Endothelial cell of umbilical vein (primary cell): ENCODE measurements at regions not wholly inside any gene's neighbourhood (a gene's known extent, or its start where the extent isn't known, plus 50 kb on each side); places are given as distances from the start of the nearest gene placed in this dataset.

Experiments used
- BruUV-seq: library from RNA; stranded (reverse); fragments of 400-500 nt; replicated peaks from 2 replicates; lab custom pipeline; 2021; lab: Mats Ljungman, UMichigan
- CTCF ChIA-PET: fragments of 300-600, 350-600 bp; sonication (Branson Sonifier 250); formaldehyde crosslinking; loops from one replicate; lab custom pipeline; 2021; ENCODE audit warnings: antibody characterized with exemption, inconsistent platforms; lab: Charles Lee
- POLR2A ChIA-PET: fragments of 300-600, 350-600 bp; sonication (Branson Sonifier 250); formaldehyde crosslinking; loops from one replicate; lab custom pipeline; 2021; ENCODE audit warnings: antibody characterized with exemption, inconsistent platforms; lab: Charles Lee
- DNase-seq: peaks from one replicate; pipeline ENCODE4 v3.0.0-alpha.2; 2011; ENCODE audit warnings: low read depth, low spot score
- FAIRE-seq: peaks from 2 replicates; lab custom pipeline; 2011; peaks lifted over from hg19 to GRCh38; lab: Jason Lieb, UNC
- H2AFZ ChIP-seq: 2 replicates; pipeline ENCODE4 v1.6.0; 2012; ENCODE audit warnings: low read depth, low read length, control low read depth, inconsistent platforms
- H3K27ac ChIP-seq: 2 replicates; pipeline ENCODE4 v1.5.1; 2011; ENCODE audit warnings: low read depth, mild to moderate bottlenecking, control low read depth, low read length, moderate library complexity; ENCODE audit not compliant: insufficient read depth
- H3K27me3 ChIP-seq, 2 experiments: 2 replicates each; pipeline versions ENCODE4 v1.6.0 to v1.6.1; 2011; ENCODE audit warnings: low read length in 2 of 2, mixed read lengths in 1 of 2; ENCODE audit not compliant: control insufficient read depth in 2 of 2, insufficient read depth in 2 of 2
- H3K36me3 ChIP-seq, 2 experiments: 2 replicates in 1 of 2; 3 replicates in 1 of 2; pipeline ENCODE4 v1.5.1; 2011; ENCODE audit warnings: low read length in 2 of 2, mild to moderate bottlenecking in 1 of 2, moderate library complexity in 1 of 2; ENCODE audit not compliant: control insufficient read depth in 2 of 2, insufficient read depth in 2 of 2; ENCODE audit errors: extremely low read depth in 1 of 2
- H3K4me1 ChIP-seq: 3 replicates; pipeline ENCODE4 v1.5.1; 2011; ENCODE audit warnings: mild to moderate bottlenecking, low read length; ENCODE audit not compliant: control insufficient read depth, insufficient read depth; ENCODE audit errors: extremely low read depth
- H3K4me2 ChIP-seq: 2 replicates; pipeline ENCODE4 v1.6.1; 2011; ENCODE audit warnings: low read length, control low read depth, mixed read lengths; ENCODE audit not compliant: insufficient read depth
- H3K4me3 ChIP-seq, 3 experiments: fragments of 200-600 bp in 1 of 3; sonication (generic), shearing (Covaris generic) in 1 of 3; replicated peaks in 1 of 3; 2 replicates each; pipeline ENCODE4 v1.5.1; 2011 to 2016; ENCODE audit warnings: control low read depth in 3 of 3, low read length in 3 of 3, mild to moderate bottlenecking in 2 of 3, inconsistent platforms in 1 of 3, low read depth in 1 of 3, moderate library complexity in 1 of 3; ENCODE audit not compliant: insufficient read depth in 1 of 3
- H3K79me2 ChIP-seq: 2 replicates; pipeline ENCODE4 v1.6.0; 2012; ENCODE audit warnings: low read length, inconsistent platforms; ENCODE audit not compliant: control insufficient read depth, insufficient read depth
- H3K9ac ChIP-seq: replicated peaks from 2 replicates; pipeline ENCODE3; 2011; ENCODE audit warnings: low read length, control low read depth; ENCODE audit not compliant: insufficient read depth; ENCODE audit errors: extremely low read depth
- H3K9me1 ChIP-seq: replicated peaks from 3 replicates; pipeline ENCODE4 v1.6.0; 2011; ENCODE audit warnings: mild to moderate bottlenecking, low read length; ENCODE audit not compliant: control insufficient read depth, insufficient read depth; ENCODE audit errors: extremely low read depth
- H3K9me3 ChIP-seq: replicated peaks from 2 replicates; pipeline ENCODE4 v1.5.1; 2012; ENCODE audit warnings: low read length, inconsistent platforms; ENCODE audit not compliant: control insufficient read depth, insufficient read depth
- H4K20me1 ChIP-seq: replicated peaks from 2 replicates; pipeline ENCODE3; 2011; ENCODE audit warnings: mild to moderate bottlenecking, low read length; ENCODE audit not compliant: control insufficient read depth, insufficient read depth; ENCODE audit errors: extremely low read depth
- EZH2 ChIP-seq: IDR thresholded peaks from 2 replicates; pipeline ENCODE4 v1.6.1; 2012; ENCODE audit warnings: borderline replicate concordance, low read depth, mild to moderate bottlenecking, moderate library complexity, low read length, inconsistent platforms; ENCODE audit not compliant: severe bottlenecking
- FOS ChIP-seq: IDR thresholded peaks from 2 replicates; pipeline ENCODE4 v1.6.1; 2011; ENCODE audit warnings: mild to moderate bottlenecking, low read length, moderate library complexity, borderline replicate concordance; ENCODE audit not compliant: insufficient read depth
- GATA2 ChIP-seq: IDR thresholded peaks from 2 replicates; pipeline ENCODE4 v1.7.0; 2011; ENCODE audit warnings: low read depth, mild to moderate bottlenecking, moderate library complexity, mixed read lengths, low read length; ENCODE audit not compliant: insufficient read length, insufficient read depth
- JUN ChIP-seq: IDR thresholded peaks from 2 replicates; pipeline ENCODE4 v1.6.1; 2011; ENCODE audit warnings: borderline replicate concordance, low read depth; ENCODE audit not compliant: insufficient read length, insufficient read depth
- MYC ChIP-seq: IDR thresholded peaks from one replicate; pipeline ENCODE4 v1.6.1; 2011; ENCODE audit warnings: mild to moderate bottlenecking, low read depth, low read length
- POLR2A ChIP-seq: IDR thresholded peaks from 2 replicates; pipeline ENCODE4 v1.6.1; 2012; ENCODE audit warnings: low read depth, mild to moderate bottlenecking, control low read depth, low read length
- POLR2AphosphoS5 ChIP-seq: IDR thresholded peaks from 2 replicates; pipeline ENCODE4 v1.6.1; 2012; ENCODE audit warnings: low read depth, mild to moderate bottlenecking, control low read depth, low read length, moderate library complexity; ENCODE audit not compliant: insufficient read depth
- dilution Hi-C: fragments of 300-500 bp; cut with MboI; formaldehyde crosslinking; loops from one replicate; pipeline ENCODE4 v1.15.0; 2019; ENCODE audit warnings: low sequenced_read_pairs; ENCODE audit not compliant: extremely low pct_ligation_motif_present
- intact Hi-C: fragments of 100-400 bp; cut with micrococcal nuclease; formaldehyde crosslinking; loops from one replicate; pipeline ENCODE4 v1.10.0; 2022
- TF ChIP-seq, protein P1 (sequence below): IDR thresholded peaks from 2 replicates; pipeline ENCODE4 v1.6.1; 2011; ENCODE audit not compliant: insufficient read depth, insufficient read length
- TF ChIP-seq, protein P2 (sequence below), 2 donors: IDR thresholded peaks; 1 replicate in 1 of 2; 2 replicates in 1 of 2; pipeline ENCODE4 v1.5.1; 2011; ENCODE audit warnings: low read length in 2 of 2, mild to moderate bottlenecking in 2 of 2, moderate library complexity in 2 of 2, control low read depth in 1 of 2, inconsistent platforms in 1 of 2, low read depth in 1 of 2; ENCODE audit not compliant: insufficient read depth in 1 of 2; ENCODE audit errors: extremely low read depth in 1 of 2

- Histone ChIP-seq H3K4me1 (no peaks in the 10 kb centered on the region), H3K36me3 (no peaks in the 10 kb centered on the region), H2AFZ (no peak overlapping the region), H4K20me1 (no peaks in the 10 kb centered on the region), H3K27ac (no peak overlapping the region), H3K4me3 (no peak overlapping the region), H3K79me2 (no peaks in the 10 kb centered on the region), H3K9me1 (no peaks in the 10 kb centered on the region), H3K27me3 (no peaks in the 10 kb centered on the region), H3K4me2 (no peak overlapping the region), H3K9ac (no peak overlapping the region), H3K9me3 (no peaks in the 10 kb centered on the region)
- FAIRE-seq, result no peak
- BruUV-seq, result no TSS peak
- ChIA-PET POLR2A (no interaction called here), CTCF (no interaction called here)
- DNase-seq, result no peak
- intact Hi-C loops, result no loop called here
- dilution Hi-C loops, result no loop called here
- TF ChIP-seq EZH2 (no peak), MYC (no peak), POLR2AphosphoS5 (no peak), FOS (no peak), POLR2A (no peak), GATA2 (no peak)
Observed at GRCh38 chr5:16384222-16384621, 81.4 kb downstream of the ZNF622 start.

- no peak overlapping the region for H3K4me2 ChIP-seq
- no peaks in the 10 kb centered on the region for H3K9me3 ChIP-seq
- POLR2A ChIA-PET, result no interaction called here
- H3K27me3 ChIP-seq, result no peaks in the 10 kb centered on the region
- BruUV-seq, result no TSS peak
- no peak overlapping the region for H2AFZ ChIP-seq
- TF ChIP-seq, protein P1, sequence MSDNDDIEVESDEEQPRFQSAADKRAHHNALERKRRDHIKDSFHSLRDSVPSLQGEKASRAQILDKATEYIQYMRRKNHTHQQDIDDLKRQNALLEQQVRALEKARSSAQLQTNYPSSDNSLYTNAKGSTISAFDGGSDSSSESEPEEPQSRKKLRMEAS, result no peak
- TF ChIP-seq JUN (no peak), EZH2 (no peak), FOS (no peak), POLR2A (no peak), GATA2 (no peak)
- TF ChIP-seq, protein P2, sequence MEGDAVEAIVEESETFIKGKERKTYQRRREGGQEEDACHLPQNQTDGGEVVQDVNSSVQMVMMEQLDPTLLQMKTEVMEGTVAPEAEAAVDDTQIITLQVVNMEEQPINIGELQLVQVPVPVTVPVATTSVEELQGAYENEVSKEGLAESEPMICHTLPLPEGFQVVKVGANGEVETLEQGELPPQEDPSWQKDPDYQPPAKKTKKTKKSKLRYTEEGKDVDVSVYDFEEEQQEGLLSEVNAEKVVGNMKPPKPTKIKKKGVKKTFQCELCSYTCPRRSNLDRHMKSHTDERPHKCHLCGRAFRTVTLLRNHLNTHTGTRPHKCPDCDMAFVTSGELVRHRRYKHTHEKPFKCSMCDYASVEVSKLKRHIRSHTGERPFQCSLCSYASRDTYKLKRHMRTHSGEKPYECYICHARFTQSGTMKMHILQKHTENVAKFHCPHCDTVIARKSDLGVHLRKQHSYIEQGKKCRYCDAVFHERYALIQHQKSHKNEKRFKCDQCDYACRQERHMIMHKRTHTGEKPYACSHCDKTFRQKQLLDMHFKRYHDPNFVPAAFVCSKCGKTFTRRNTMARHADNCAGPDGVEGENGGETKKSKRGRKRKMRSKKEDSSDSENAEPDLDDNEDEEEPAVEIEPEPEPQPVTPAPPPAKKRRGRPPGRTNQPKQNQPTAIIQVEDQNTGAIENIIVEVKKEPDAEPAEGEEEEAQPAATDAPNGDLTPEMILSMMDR (IDR thresholded peaks at IDR 0.05; ENCODE audit: extremely low read depth in 1 of 2, insufficient read depth in 1 of 2, low read depth in 1 of 2, low read length in 2 of 2), result no peak
- H3K9ac ChIP-seq, result no peak overlapping the region
- H3K27ac ChIP-seq, result no peak overlapping the region
- no peaks in the 10 kb centered on the region for H3K79me2 ChIP-seq
- no peak for FAIRE-seq
- no peak overlapping the region for H3K4me3 ChIP-seq
- intact Hi-C loops (no loop called here), dilution Hi-C loops (no loop called here)
- DNase-seq, result no peak
- H4K20me1 ChIP-seq, result no peaks in the 10 kb centered on the region
- no peaks in the 10 kb centered on the region for H3K36me3 ChIP-seq
- H3K4me1 ChIP-seq, result no peaks in the 10 kb centered on the region
- CTCF ChIA-PET, result no interaction called here
- H3K9me1 ChIP-seq, result no peaks in the 10 kb centered on the region
Observed at GRCh38 chr5:16383544-16384052, 82.0 kb downstream of the ZNF622 start.
